Tibial nerve (tissue), 4 donors: ENCODE measurements at regions not wholly inside any gene's neighbourhood (a gene's known extent, or its start where the extent isn't known, plus 50 kb on each side); places are given as distances from the start of the nearest gene placed in this dataset.

Experiments used
- CTCF ChIP-seq, 5 experiments: fragments of 200-600 bp in 3 of 5; fragments of 450-650 bp in 2 of 5; sonication (generic) in 3 of 5; IDR thresholded peaks; one replicate each; pipeline ENCODE4 v1.5.1; 2016 to 2019; ENCODE audit warnings: antibody characterized with exemption in 5 of 5, mild to moderate bottlenecking in 3 of 5, moderate library complexity in 2 of 5
- EP300 ChIP-seq, 2 donors: sonication (generic); formaldehyde crosslinking; IDR thresholded peaks; one replicate each; pipeline ENCODE4 v1.6.1; 2017; ENCODE audit warnings: antibody characterized with exemption in 2 of 2, mild to moderate bottlenecking in 1 of 2
- POLR2A ChIP-seq, 2 donors: fragments of 450-650 bp; IDR thresholded peaks; one replicate each; pipeline ENCODE4 v1.6.1; 2017; ENCODE audit warnings: antibody characterized with exemption in 2 of 2, mild to moderate bottlenecking in 2 of 2, moderate library complexity in 2 of 2

- no peak for TF ChIP-seq POLR2A (IDR thresholded peaks at IDR 0.05)
- no peak for TF ChIP-seq CTCF (IDR thresholded peaks at IDR 0.05)
- TF ChIP-seq EP300 (IDR thresholded peaks at IDR 0.05): no peak
These were observed 1492.6 kb downstream of the CDH11 start for GRCh38 chr16:63629272-63629671.
